CD14-positive monocyte (primary cell): ENCODE measurements at regions not wholly inside any gene's neighbourhood (a gene's known extent, or its start where the extent isn't known, plus 50 kb on each side); places are given as distances from the start of the nearest gene placed in this dataset.

Experiments used
- DNase-seq, 3 donors: peaks; one replicate each; pipeline ENCODE4 v3.0.0-alpha.2; 2011 to 2022
- H2AFZ ChIP-seq: 2 replicates; pipeline ENCODE4 v1.6.0; 2012; ENCODE audit warnings: mild to moderate bottlenecking, low read depth, low read length, inconsistent platforms; ENCODE audit not compliant: insufficient read depth, poor library complexity, severe bottlenecking
- H3K27ac ChIP-seq, 2 donors: 1 replicate in 1 of 2; 2 replicates in 1 of 2; pipeline ENCODE4 v1.5.1; 2012 to 2013; ENCODE audit warnings: low read length in 2 of 2, control low read depth in 1 of 2, inconsistent platforms in 1 of 2, low read depth in 1 of 2, mild to moderate bottlenecking in 1 of 2
- H3K27me3 ChIP-seq, 2 donors: one replicate each; pipeline versions ENCODE4 v1.6.0 to v1.6.1; 2011 to 2013; ENCODE audit warnings: low read length in 2 of 2; ENCODE audit not compliant: control insufficient read depth in 2 of 2, insufficient read depth in 2 of 2
- H3K36me3 ChIP-seq, 2 donors: replicated peaks in 1 of 2; 1 replicate in 1 of 2; 2 replicates in 1 of 2; pipeline versions ENCODE4 v1.5.1 to v1.6.1; 2012 to 2013; ENCODE audit warnings: low read length in 2 of 2, control low read depth in 1 of 2, inconsistent platforms in 1 of 2, mild to moderate bottlenecking in 1 of 2; ENCODE audit not compliant: insufficient read depth in 2 of 2, control insufficient read depth in 1 of 2
- H3K4me1 ChIP-seq, 2 donors: 1 replicate in 1 of 2; 2 replicates in 1 of 2; pipeline versions ENCODE4 v1.5.1 to v1.6.1; 2012 to 2013; ENCODE audit warnings: low read length in 2 of 2, control low read depth in 1 of 2, inconsistent platforms in 1 of 2, mild to moderate bottlenecking in 1 of 2, moderate library complexity in 1 of 2; ENCODE audit not compliant: insufficient read depth in 2 of 2, control insufficient read depth in 1 of 2
- H3K4me2 ChIP-seq: replicated peaks from 2 replicates; pipeline ENCODE3; 2012; ENCODE audit warnings: low read length, moderate library complexity, mild to moderate bottlenecking; ENCODE audit not compliant: poor library complexity, severe bottlenecking; ENCODE audit errors: extremely low read depth
- H3K4me3 ChIP-seq, 3 experiments: fragments of 200-600 bp in 1 of 3; sonication (generic) in 1 of 3; replicated peaks in 1 of 3; 1 replicate in 2 of 3; 2 replicates in 1 of 3; pipeline ENCODE4 v1.5.1; 2011 to 2013; ENCODE audit warnings: low read length in 3 of 3, mild to moderate bottlenecking in 3 of 3, control low read depth in 2 of 3, low read depth in 2 of 3, inconsistent platforms in 1 of 3, moderate library complexity in 1 of 3
- H3K79me2 ChIP-seq: 2 replicates; pipeline ENCODE4 v1.6.0; 2012; ENCODE audit warnings: mild to moderate bottlenecking, control low read depth, inconsistent platforms, low read length, moderate library complexity; ENCODE audit not compliant: insufficient read depth
- H3K9ac ChIP-seq: 2 replicates; pipeline ENCODE4 v1.6.0; 2017; ENCODE audit warnings: low read length, mild to moderate bottlenecking; ENCODE audit not compliant: insufficient read depth, poor library complexity, severe bottlenecking
- H3K9me3 ChIP-seq, 2 donors: replicated peaks in 1 of 2; 1 replicate in 1 of 2; 2 replicates in 1 of 2; pipeline versions ENCODE4 v1.5.1 to v1.6.1; 2012 to 2013; ENCODE audit warnings: low read length in 2 of 2, control low read depth in 1 of 2; ENCODE audit not compliant: control insufficient read depth in 1 of 2, insufficient read depth in 1 of 2
- H4K20me1 ChIP-seq: 2 replicates; pipeline ENCODE4 v1.6.0; 2012; ENCODE audit warnings: mild to moderate bottlenecking, low read length, control low read depth, moderate library complexity; ENCODE audit not compliant: insufficient read depth
- H3K27ac Mint-ChIP-seq, 7 donors: one replicate each; pipeline ENCODE4 v1.8.0; 2020; ENCODE audit warnings: mild to moderate bottlenecking in 7 of 7, mixed read lengths in 7 of 7, moderate library complexity in 6 of 7, inconsistent platforms in 2 of 7
- H3K27me3 Mint-ChIP-seq, 3 donors: one replicate each; pipeline ENCODE4 v1.8.0; 2021 to 2022; ENCODE audit warnings: low read depth in 3 of 3, mild to moderate bottlenecking in 3 of 3, mixed read lengths in 3 of 3, moderate library complexity in 3 of 3, inconsistent platforms in 1 of 3
- H3K36me3 Mint-ChIP-seq, 2 donors: one replicate each; pipeline ENCODE4 v1.8.0; 2020; ENCODE audit warnings: mixed read lengths in 2 of 2, inconsistent platforms in 1 of 2, mild to moderate bottlenecking in 1 of 2
- H3K4me1 Mint-ChIP-seq: one replicate; pipeline ENCODE4 v1.8.0; 2020; ENCODE audit warnings: mild to moderate bottlenecking, mixed read lengths
- H3K4me3 Mint-ChIP-seq, 2 donors: one replicate each; pipeline ENCODE4 v1.8.0; 2020; ENCODE audit warnings: mild to moderate bottlenecking in 2 of 2, mixed read lengths in 2 of 2, moderate library complexity in 1 of 2
- H3K9me3 Mint-ChIP-seq, 7 donors: one replicate each; pipeline ENCODE4 v1.8.0; 2020 to 2022; ENCODE audit warnings: mixed read lengths in 7 of 7, mild to moderate bottlenecking in 6 of 7, moderate library complexity in 6 of 7, inconsistent platforms in 2 of 7
- CTCF ChIP-seq: fragments of 200-600 bp; IDR thresholded peaks from one replicate; pipeline ENCODE4 v1.8.0; 2022; ENCODE audit warnings: antibody characterized with exemption, mild to moderate bottlenecking
- WGBS: methylation state at CpG from one replicate; pipeline ENCODE4 v1.1.5; 2013; ENCODE audit warnings: missing lambda C conversion rate; ENCODE audit not compliant: insufficient coverage; 5-methylcytosine and 5-hydroxymethylcytosine counted together
- intact Hi-C, 2 donors: fragments of 100-400 bp; cut with micrococcal nuclease; formaldehyde crosslinking; loops; one replicate each; pipeline versions ENCODE4 v1.15.0 to v1.15.1; 2023

- H3K4me1 ChIP-seq = no peaks in the 10 kb centered on the region
- Mint-ChIP-seq H3K27ac (no peak overlapping the region), H3K27me3 (no peaks in the 10 kb centered on the region), H3K4me1 (no peaks in the 10 kb centered on the region), H3K4me3 (no peak overlapping the region), H3K36me3 (no peaks in the 10 kb centered on the region), H3K9me3 (no peaks in the 10 kb centered on the region)
- no peaks in the 10 kb centered on the region for H3K9me3 ChIP-seq
- no peak overlapping the region for H3K4me2 ChIP-seq
- H3K36me3 ChIP-seq = no peaks in the 10 kb centered on the region
- no peaks in the 10 kb centered on the region for H3K79me2 ChIP-seq
- no peak overlapping the region for H3K27ac ChIP-seq
- TF ChIP-seq CTCF = no peak
- intact Hi-C loops = no loop called here
- DNase-seq = no peak
- H3K9ac ChIP-seq = no peak overlapping the region
- no peak overlapping the region for H2AFZ ChIP-seq
- H3K4me3 ChIP-seq = no peak overlapping the region
- WGBS = no CpG with 5 or more reads among the region's 3 CpGs
- H3K27me3 ChIP-seq = no peaks in the 10 kb centered on the region
- no peaks in the 10 kb centered on the region for H4K20me1 ChIP-seq
Measured at GRCh38 chr1:186566140-186566855, 105.4 kb upstream of the PDC start.

- no peak for TF ChIP-seq CTCF
- DNase-seq = no peak
- H3K27ac ChIP-seq = no peak overlapping the region
- Mint-ChIP-seq H3K4me1 (no peaks in the 10 kb centered on the region), H3K9me3 (no peaks in the 10 kb centered on the region), H3K36me3 (no peaks in the 10 kb centered on the region), H3K4me3 (no peak overlapping the region), H3K27me3 (no peaks in the 10 kb centered on the region), H3K27ac (no peak overlapping the region)
- intact Hi-C loops = no loop called here
- H3K36me3 ChIP-seq = no peaks in the 10 kb centered on the region
- no CpG with 5 or more reads among the region's 1 CpG for WGBS
- no peaks in the 10 kb centered on the region for H4K20me1 ChIP-seq
- H3K9ac ChIP-seq = no peak overlapping the region
- no peaks in the 10 kb centered on the region for H3K27me3 ChIP-seq
- H3K9me3 ChIP-seq = no peaks in the 10 kb centered on the region
- no peaks in the 10 kb centered on the region for H3K79me2 ChIP-seq
- H3K4me2 ChIP-seq = no peak overlapping the region
- H3K4me3 ChIP-seq = no peak overlapping the region
- no peaks in the 10 kb centered on the region for H3K4me1 ChIP-seq
- H2AFZ ChIP-seq = no peak overlapping the region
Measured at GRCh38 chr1:186564582-186564981, 103.7 kb upstream of the PDC start.
